Ishikawa (cell line): ENCODE measurements at regions not wholly inside any gene's neighbourhood (a gene's known extent, or its start where the extent isn't known, plus 50 kb on each side); places are given as distances from the start of the nearest gene placed in this dataset.

Experiments used
- CEBPB ChIP-seq: IDR thresholded peaks from 2 replicates; pipeline ENCODE4 v1.6.1; 2012
- CREB1 ChIP-seq: IDR thresholded peaks from 2 replicates; pipeline ENCODE4 v1.6.1; 2012; ENCODE audit warnings: low read depth
- EGR1 ChIP-seq: IDR thresholded peaks from 2 replicates; pipeline ENCODE4 v1.6.1; 2012
- EP300 ChIP-seq: IDR thresholded peaks from 2 replicates; pipeline ENCODE4 v1.6.1; 2012; ENCODE audit warnings: borderline replicate concordance
- TAF1 ChIP-seq: IDR thresholded peaks from 2 replicates; pipeline ENCODE4 v1.6.1; 2012; ENCODE audit warnings: low read depth, mild to moderate bottlenecking
- TEAD4 ChIP-seq: IDR thresholded peaks from 2 replicates; pipeline ENCODE4 v1.6.1; 2012
- YY1 ChIP-seq: IDR thresholded peaks from 2 replicates; pipeline ENCODE4 v1.6.1; 2012; ENCODE audit warnings: low read depth
- ZBTB7A ChIP-seq: IDR thresholded peaks from 2 replicates; pipeline ENCODE4 v1.6.1; 2012; ENCODE audit warnings: low read depth
- TF ChIP-seq, protein P1 (sequence below): IDR thresholded peaks from 2 replicates; pipeline ENCODE4 v1.6.1; 2012; ENCODE audit warnings: low read depth, mild to moderate bottlenecking

GRCh38 chr9:21624675-21625644 lies 142.8 kb upstream of the IFNE start:
- TF ChIP-seq EP300 (no peak), ZBTB7A (no peak), YY1 (no peak), CEBPB (no peak), EGR1 (no peak), TAF1 (no peak), CREB1 (no peak), TEAD4 (no peak)
- TF ChIP-seq, protein P1, sequence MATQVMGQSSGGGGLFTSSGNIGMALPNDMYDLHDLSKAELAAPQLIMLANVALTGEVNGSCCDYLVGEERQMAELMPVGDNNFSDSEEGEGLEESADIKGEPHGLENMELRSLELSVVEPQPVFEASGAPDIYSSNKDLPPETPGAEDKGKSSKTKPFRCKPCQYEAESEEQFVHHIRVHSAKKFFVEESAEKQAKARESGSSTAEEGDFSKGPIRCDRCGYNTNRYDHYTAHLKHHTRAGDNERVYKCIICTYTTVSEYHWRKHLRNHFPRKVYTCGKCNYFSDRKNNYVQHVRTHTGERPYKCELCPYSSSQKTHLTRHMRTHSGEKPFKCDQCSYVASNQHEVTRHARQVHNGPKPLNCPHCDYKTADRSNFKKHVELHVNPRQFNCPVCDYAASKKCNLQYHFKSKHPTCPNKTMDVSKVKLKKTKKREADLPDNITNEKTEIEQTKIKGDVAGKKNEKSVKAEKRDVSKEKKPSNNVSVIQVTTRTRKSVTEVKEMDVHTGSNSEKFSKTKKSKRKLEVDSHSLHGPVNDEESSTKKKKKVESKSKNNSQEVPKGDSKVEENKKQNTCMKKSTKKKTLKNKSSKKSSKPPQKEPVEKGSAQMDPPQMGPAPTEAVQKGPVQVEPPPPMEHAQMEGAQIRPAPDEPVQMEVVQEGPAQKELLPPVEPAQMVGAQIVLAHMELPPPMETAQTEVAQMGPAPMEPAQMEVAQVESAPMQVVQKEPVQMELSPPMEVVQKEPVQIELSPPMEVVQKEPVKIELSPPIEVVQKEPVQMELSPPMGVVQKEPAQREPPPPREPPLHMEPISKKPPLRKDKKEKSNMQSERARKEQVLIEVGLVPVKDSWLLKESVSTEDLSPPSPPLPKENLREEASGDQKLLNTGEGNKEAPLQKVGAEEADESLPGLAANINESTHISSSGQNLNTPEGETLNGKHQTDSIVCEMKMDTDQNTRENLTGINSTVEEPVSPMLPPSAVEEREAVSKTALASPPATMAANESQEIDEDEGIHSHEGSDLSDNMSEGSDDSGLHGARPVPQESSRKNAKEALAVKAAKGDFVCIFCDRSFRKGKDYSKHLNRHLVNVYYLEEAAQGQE = no peak
